ENCODE measurements at regions not wholly inside any gene's neighbourhood (a gene's known extent, or its start where the extent isn't known, plus 50 kb on each side); places are given as distances from the start of the nearest gene placed in this dataset.
"Not testable (repeated sequence)": the region's sequence is repeated elsewhere in the genome, so short reads cannot be mapped to it uniquely, and the experiment has no call there.

- intact Hi-C loops (cut with micrococcal nuclease), result no loop called here
Observed at GRCh38 chr15:38002883-38003477, 68.5 kb downstream of the TMCO5A start.

GRCh38 chr15:38004218-38004861 is 69.9 kb downstream of the TMCO5A start:
- intact Hi-C loops (cut with micrococcal nuclease), result no loop called here

GRCh38 chr15:38005953-38006808 is 71.7 kb downstream of the TMCO5A start:
- intact Hi-C loops (cut with micrococcal nuclease), result no loop called here

GRCh38 chr15:38010395-38010794 is 76.0 kb downstream of the TMCO5A start:
- intact Hi-C loops (cut with micrococcal nuclease), result no loop called here

GRCh38 chr15:38012894-38013293 is 78.5 kb downstream of the TMCO5A start:
- intact Hi-C loops (cut with micrococcal nuclease), result no loop called here

- intact Hi-C loops (cut with micrococcal nuclease), result no loop called here
Observed at GRCh38 chr15:38017721-38018120, 83.3 kb downstream of the TMCO5A start.

GRCh38 chr15:38019066-38019465 is 84.6 kb downstream of the TMCO5A start:
- intact Hi-C loops (cut with micrococcal nuclease), result no loop called here

- intact Hi-C loops (cut with micrococcal nuclease), result no loop called here
Observed at GRCh38 chr15:38021259-38021658, 86.8 kb downstream of the TMCO5A start.

GRCh38 chr15:38024293-38025091 is 90.1 kb downstream of the TMCO5A start:
- intact Hi-C loops (cut with micrococcal nuclease), result no loop called here

- intact Hi-C loops (cut with micrococcal nuclease), result not testable (repeated sequence)
Observed at GRCh38 chr15:38025656-38026055, 91.2 kb downstream of the TMCO5A start.

- intact Hi-C loops (cut with micrococcal nuclease), result no loop called here
Observed at GRCh38 chr15:38028869-38029268, 94.4 kb downstream of the TMCO5A start.

- intact Hi-C loops (cut with micrococcal nuclease), result no loop called here
Observed at GRCh38 chr15:38029736-38030135, 95.3 kb downstream of the TMCO5A start.

- intact Hi-C loops (cut with micrococcal nuclease), result no loop called here
Observed at GRCh38 chr15:38030609-38031008, 96.2 kb downstream of the TMCO5A start.

GRCh38 chr15:38035701-38036100 is 101.3 kb downstream of the TMCO5A start:
- intact Hi-C loops (cut with micrococcal nuclease), result no loop called here

- intact Hi-C loops (cut with micrococcal nuclease), result no loop called here
Observed at GRCh38 chr15:38036790-38037338, 102.4 kb downstream of the TMCO5A start.

- intact Hi-C loops (cut with micrococcal nuclease), result no loop called here
Observed at GRCh38 chr15:38038659-38039442, 104.4 kb downstream of the TMCO5A start.

GRCh38 chr15:38040615-38041014 is 106.2 kb downstream of the TMCO5A start:
- intact Hi-C loops (cut with micrococcal nuclease), result no loop called here

GRCh38 chr15:38041576-38041975 is 107.1 kb downstream of the TMCO5A start:
- intact Hi-C loops (cut with micrococcal nuclease), result no loop called here

- intact Hi-C loops (cut with micrococcal nuclease), result no loop called here
Observed at GRCh38 chr15:38042211-38042610, 107.8 kb downstream of the TMCO5A start.

GRCh38 chr15:38042707-38043445 is 108.4 kb downstream of the TMCO5A start:
- intact Hi-C loops (cut with micrococcal nuclease), result no loop called here
